WERI-Rb-1 (cell line): ENCODE measurements at regions not wholly inside any gene's neighbourhood (a gene's known extent, or its start where the extent isn't known, plus 50 kb on each side); places are given as distances from the start of the nearest gene placed in this dataset.
A peak's percentile ranks its signal among the peaks of the same experiment; 100 is the strongest.

Source experiments
- DNase-seq: peaks from one replicate; pipeline ENCODE4 v3.0.0-alpha.2; 2020
- H3K27ac ChIP-seq: fragments of 250-450 bp; sonication (Bioruptor Pico); 2 replicates; pipeline ENCODE4 v1.5.1; 2020; ENCODE audit warnings: mild to moderate bottlenecking, moderate library complexity
- H3K27me3 ChIP-seq: fragments of 250-450 bp; sonication (Bioruptor Pico); 2 replicates; pipeline ENCODE4 v1.5.1; 2021; ENCODE audit warnings: mild to moderate bottlenecking, low read depth, moderate library complexity; ENCODE audit not compliant: insufficient read depth, severe bottlenecking
- H3K36me3 ChIP-seq: fragments of 250-450 bp; sonication (Bioruptor Pico); 2 replicates; pipeline ENCODE4 v1.5.1; 2020; ENCODE audit warnings: mild to moderate bottlenecking, moderate library complexity
- H3K4me3 ChIP-seq: 2 replicates; pipeline ENCODE4 v1.5.1; 2011; ENCODE audit warnings: low read depth, mild to moderate bottlenecking, control low read depth, low read length
- H3K9me3 ChIP-seq: fragments of 250-450 bp; sonication (Bioruptor Pico); 2 replicates; pipeline ENCODE4 v1.5.1; 2021; ENCODE audit warnings: mild to moderate bottlenecking, moderate library complexity; ENCODE audit not compliant: severe bottlenecking
- TF ChIP-seq, protein P1 (sequence below): IDR thresholded peaks from 2 replicates; pipeline ENCODE4 v1.5.1; 2011; ENCODE audit warnings: low read depth, mild to moderate bottlenecking, control low read depth, inconsistent platforms, low read length

DNA sequence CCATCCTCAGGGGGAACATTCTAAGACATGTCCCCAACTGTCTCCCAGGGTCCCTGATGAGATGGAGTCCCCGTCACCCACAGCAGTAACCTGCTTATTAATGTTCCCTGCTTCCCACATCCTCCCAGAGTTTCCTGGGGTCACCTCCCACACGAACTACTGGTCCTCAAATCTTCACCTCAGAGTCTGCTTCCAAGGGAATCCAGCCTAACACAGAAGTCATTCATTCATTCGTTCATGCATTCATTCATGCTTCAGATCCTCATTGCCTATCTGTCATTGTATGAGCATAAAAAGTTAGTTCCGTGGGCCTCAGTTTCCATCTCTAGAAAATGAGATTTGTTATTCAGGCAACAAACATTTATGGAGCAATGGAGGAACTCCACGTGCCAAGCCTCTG lies 516.2 kb downstream of the SHQ1 start:
- H3K9me3 ChIP-seq = no peaks in the 10 kb centered on the region
- no peak for DNase-seq
- peak overlapping the region; percentile 86; the same call in 1 of the 2 replicates for H3K27ac ChIP-seq
- no peaks in the 10 kb centered on the region for H3K27me3 ChIP-seq
- no peaks in the 10 kb centered on the region for H3K36me3 ChIP-seq
- TF ChIP-seq, protein P1, sequence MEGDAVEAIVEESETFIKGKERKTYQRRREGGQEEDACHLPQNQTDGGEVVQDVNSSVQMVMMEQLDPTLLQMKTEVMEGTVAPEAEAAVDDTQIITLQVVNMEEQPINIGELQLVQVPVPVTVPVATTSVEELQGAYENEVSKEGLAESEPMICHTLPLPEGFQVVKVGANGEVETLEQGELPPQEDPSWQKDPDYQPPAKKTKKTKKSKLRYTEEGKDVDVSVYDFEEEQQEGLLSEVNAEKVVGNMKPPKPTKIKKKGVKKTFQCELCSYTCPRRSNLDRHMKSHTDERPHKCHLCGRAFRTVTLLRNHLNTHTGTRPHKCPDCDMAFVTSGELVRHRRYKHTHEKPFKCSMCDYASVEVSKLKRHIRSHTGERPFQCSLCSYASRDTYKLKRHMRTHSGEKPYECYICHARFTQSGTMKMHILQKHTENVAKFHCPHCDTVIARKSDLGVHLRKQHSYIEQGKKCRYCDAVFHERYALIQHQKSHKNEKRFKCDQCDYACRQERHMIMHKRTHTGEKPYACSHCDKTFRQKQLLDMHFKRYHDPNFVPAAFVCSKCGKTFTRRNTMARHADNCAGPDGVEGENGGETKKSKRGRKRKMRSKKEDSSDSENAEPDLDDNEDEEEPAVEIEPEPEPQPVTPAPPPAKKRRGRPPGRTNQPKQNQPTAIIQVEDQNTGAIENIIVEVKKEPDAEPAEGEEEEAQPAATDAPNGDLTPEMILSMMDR = no peak
- H3K4me3 ChIP-seq = no peak overlapping the region

DNA sequence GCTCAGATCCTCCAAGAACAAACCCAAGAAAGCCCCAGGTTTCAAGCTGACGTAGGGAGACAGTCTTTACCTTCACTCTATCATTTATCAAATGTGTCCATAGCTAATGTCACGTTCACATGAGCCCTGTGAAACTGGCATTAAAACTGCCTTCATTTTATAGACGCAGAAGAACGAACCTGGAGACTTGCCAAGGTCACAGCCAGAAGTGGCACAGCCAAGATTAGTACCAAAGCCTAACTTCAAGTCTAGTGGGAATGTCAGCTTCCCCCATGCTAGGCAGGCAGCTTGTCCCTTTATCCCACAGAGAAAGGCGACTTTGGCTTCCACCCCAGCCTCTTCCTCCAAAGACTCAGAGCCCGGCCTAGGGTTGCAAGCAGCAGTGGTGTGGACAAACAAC lies 517.2 kb downstream of the SHQ1 start:
- Histone ChIP-seq H3K27me3 (no peaks in the 10 kb centered on the region), H3K27ac (no peak overlapping the region), H3K9me3 (no peaks in the 10 kb centered on the region), H3K36me3 (no peaks in the 10 kb centered on the region), H3K4me3 (no peak overlapping the region)
- TF ChIP-seq, protein P1 = no peak
- no peak for DNase-seq

DNA sequence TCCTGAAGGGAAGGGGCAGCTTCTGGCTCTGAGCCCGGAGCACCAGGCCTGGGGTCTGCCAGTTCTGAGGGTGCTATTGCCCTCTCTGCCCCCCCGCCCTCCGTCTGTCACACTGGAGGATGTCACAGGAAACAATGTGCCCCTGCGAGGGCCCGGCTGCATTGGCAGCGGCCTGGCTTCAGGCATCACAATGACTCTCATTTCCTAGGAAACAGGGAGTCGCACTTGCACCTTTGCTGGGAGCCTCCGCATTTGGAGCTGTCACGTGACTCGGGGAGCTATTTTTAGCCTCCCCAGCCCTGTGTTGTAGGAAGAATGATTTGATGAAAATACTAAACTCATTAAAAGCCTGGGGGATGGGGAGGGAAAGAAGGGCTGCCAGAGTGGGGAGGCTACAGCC lies 518.9 kb downstream of the SHQ1 start:
- Histone ChIP-seq H3K27ac (no peak overlapping the region), H3K4me3 (no peak overlapping the region), H3K27me3 (no peaks in the 10 kb centered on the region), H3K9me3 (no peaks in the 10 kb centered on the region), H3K36me3 (no peaks in the 10 kb centered on the region)
- no peak for DNase-seq
- TF ChIP-seq, protein P1 = no peak

DNA sequence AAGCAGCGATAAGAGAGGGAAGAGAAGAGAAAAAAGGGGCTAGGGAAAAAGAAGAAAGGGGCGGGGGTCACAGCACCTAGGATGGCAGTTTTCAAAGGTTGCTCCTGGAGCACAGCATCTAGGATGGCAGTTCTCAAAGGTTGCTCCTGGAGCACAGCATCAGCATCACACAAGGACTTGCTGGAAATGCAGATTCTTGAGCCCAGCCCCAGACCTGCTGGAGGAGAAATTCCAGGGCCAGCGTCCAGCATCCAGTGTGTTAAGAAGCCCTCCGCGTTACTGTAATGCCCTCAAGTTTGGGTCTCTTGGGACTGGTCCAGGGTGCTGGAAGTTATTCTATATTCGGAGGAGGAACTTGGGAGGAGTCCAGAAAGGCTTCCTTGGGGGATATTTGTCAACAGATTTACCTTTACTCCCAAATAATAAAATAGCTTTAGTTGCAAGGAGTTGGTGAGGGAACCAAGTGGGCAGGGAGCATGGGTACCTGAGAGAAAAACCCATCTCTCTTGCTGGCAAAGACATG lies 519.4 kb downstream of the SHQ1 start:
- H3K9me3 ChIP-seq = no peaks in the 10 kb centered on the region
- H3K4me3 ChIP-seq = no peak overlapping the region
- H3K27ac ChIP-seq = no peak overlapping the region
- no peaks in the 10 kb centered on the region for H3K36me3 ChIP-seq
- H3K27me3 ChIP-seq = no peaks in the 10 kb centered on the region
- TF ChIP-seq, protein P1 = no peak
- DNase-seq = no peak

DNA sequence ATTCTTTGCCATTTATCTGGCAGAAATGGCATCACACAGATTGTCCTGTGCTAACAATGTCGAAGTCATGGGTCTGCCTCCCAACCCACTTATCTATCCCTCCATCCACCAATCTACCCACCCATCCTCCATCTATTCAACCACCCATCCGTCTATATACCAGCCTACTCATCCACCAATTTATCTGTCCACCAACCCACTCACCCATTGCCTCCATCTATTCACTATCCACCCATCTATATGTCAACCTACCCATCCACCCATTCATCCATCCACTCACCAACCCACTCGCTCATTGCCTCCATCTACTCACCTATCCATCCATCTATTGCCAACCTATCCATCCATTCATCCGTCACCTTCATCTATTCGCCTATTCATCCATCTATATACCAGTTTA lies 521.2 kb downstream of the SHQ1 start:
- H3K4me3 ChIP-seq = no peak overlapping the region
- H3K27me3 ChIP-seq = no peaks in the 10 kb centered on the region
- DNase-seq = no peak
- H3K36me3 ChIP-seq = no peaks in the 10 kb centered on the region
- no peak overlapping the region for H3K27ac ChIP-seq
- TF ChIP-seq, protein P1 = no peak
- H3K9me3 ChIP-seq = no peaks in the 10 kb centered on the region

DNA sequence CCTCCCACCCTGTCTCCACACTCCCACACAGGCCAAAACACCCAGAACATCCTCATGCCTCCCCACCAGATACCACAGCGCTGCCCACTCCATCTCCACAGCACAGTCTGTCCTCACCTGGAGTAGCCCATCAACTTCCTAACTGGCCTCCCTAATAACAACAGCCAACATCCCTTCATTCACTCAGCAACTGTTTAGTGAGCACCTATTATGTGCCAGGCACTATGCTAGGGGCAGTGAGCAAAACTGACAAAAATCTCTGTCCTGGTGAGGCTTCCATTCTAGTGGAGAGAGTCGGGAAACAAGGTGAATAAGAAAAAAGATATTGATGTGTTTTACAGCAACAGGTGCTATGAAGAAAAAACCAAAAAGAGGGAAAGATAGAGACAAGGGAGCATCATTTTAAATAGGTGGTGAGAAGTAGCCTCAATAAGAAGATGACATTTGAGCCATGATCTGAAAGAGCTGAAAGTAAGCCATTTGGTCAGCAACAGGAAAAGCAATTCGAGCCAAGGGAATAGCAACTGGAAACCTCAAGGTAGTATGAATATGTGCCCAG lies 523.9 kb downstream of the SHQ1 start:
- DNase-seq = no peak
- Histone ChIP-seq H3K4me3 (no peak overlapping the region), H3K36me3 (no peaks in the 10 kb centered on the region), H3K27ac (no peak overlapping the region), H3K27me3 (no peaks in the 10 kb centered on the region), H3K9me3 (no peaks in the 10 kb centered on the region)
- TF ChIP-seq, protein P1 = no peak
